22Rv1 (cell line): ENCODE measurements at regions not wholly inside any gene's neighbourhood (a gene's known extent, or its start where the extent isn't known, plus 50 kb on each side); places are given as distances from the start of the nearest gene placed in this dataset.

ENCODE experiments used
- ZFX ChIP-seq: fragments of 450-650 bp; IDR thresholded peaks from 2 replicates; pipeline ENCODE4 v1.6.1; 2017; ENCODE audit warnings: antibody characterized with exemption, borderline replicate concordance
- TF ChIP-seq, protein P1 (sequence below): fragments of 450-650 bp; IDR thresholded peaks from 2 replicates; pipeline ENCODE4 v1.5.1; 2017; ENCODE audit warnings: mild to moderate bottlenecking

DNA sequence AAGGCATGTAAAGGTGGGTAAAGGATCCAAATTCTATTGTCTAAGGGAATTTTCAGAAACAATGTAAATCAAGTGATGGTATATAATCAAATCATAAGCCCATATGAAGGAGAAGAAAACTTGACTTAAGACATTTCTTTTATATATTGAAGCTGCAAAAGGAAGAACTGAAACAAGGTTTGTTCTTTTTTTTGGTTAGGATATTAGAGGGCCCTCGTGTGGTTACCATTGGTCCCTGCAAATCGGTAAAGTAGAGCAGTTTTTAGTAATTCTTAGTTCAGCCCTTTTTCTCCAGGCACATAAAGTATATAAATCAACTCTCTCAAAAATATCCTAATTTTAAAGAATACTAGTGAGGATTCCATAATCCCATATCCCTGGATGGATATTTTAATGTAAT, 105.6 kb upstream of the STK17B start:
- TF ChIP-seq, protein P1, sequence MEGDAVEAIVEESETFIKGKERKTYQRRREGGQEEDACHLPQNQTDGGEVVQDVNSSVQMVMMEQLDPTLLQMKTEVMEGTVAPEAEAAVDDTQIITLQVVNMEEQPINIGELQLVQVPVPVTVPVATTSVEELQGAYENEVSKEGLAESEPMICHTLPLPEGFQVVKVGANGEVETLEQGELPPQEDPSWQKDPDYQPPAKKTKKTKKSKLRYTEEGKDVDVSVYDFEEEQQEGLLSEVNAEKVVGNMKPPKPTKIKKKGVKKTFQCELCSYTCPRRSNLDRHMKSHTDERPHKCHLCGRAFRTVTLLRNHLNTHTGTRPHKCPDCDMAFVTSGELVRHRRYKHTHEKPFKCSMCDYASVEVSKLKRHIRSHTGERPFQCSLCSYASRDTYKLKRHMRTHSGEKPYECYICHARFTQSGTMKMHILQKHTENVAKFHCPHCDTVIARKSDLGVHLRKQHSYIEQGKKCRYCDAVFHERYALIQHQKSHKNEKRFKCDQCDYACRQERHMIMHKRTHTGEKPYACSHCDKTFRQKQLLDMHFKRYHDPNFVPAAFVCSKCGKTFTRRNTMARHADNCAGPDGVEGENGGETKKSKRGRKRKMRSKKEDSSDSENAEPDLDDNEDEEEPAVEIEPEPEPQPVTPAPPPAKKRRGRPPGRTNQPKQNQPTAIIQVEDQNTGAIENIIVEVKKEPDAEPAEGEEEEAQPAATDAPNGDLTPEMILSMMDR, result peak; percentile 61
- TF ChIP-seq ZFX, result no peak
